ENCODE measurements at regions not wholly inside any gene's neighbourhood (a gene's known extent, or its start where the extent isn't known, plus 50 kb on each side); places are given as distances from the start of the nearest gene placed in this dataset.
A peak's percentile ranks its signal among the peaks of the same experiment; 100 is the strongest.
"Not testable (repeated sequence)": the region's sequence is repeated elsewhere in the genome, so short reads cannot be mapped to it uniquely, and the experiment has no call there.

- peaks cover 45% of the 10 kb centered on the region for H3K27me3 Mint-ChIP-seq (ENCODE audit: low read depth)
- H3K9me3 Mint-ChIP-seq; intact Hi-C loops (cut with micrococcal nuclease); H3K4me1 Mint-ChIP-seq (ENCODE audit: low read depth); H3K4me3 Mint-ChIP-seq (ENCODE audit: low read depth); H3K27ac Mint-ChIP-seq; DNase-seq (ENCODE audit: low spot score); H3K36me3 Mint-ChIP-seq (ENCODE audit: low read depth): not testable (repeated sequence)
These were observed 1681.9 kb downstream of the SPATA31A7 start for GRCh38 chr9:62871765-62872164.

DNA sequence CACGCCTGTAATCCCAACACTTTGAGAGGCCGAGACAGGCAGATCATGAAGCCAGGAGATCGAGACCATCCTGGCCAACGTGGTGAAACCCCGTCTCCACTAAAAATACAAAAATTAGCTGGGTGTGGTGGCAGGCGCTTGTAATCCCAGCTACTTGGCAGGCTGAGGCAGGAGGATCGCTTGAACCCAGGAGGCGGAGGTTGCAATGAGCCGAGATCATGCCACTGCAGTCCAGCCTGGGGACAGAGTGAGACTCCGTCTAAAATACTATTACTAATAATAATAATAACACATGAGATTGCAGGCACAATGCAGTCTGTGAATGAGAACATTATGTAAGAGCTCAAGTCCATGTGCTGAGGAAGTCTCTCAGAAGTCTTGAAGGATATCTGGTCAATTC, 1684.4 kb downstream of the SPATA31A7 start:
- DNase-seq (ENCODE audit: low spot score); intact Hi-C loops (cut with micrococcal nuclease); H3K4me3 Mint-ChIP-seq (ENCODE audit: low read depth); H3K27ac Mint-ChIP-seq; H3K36me3 Mint-ChIP-seq (ENCODE audit: low read depth); H3K4me1 Mint-ChIP-seq (ENCODE audit: low read depth); H3K9me3 Mint-ChIP-seq: not testable (repeated sequence)
- peaks cover 37% of the 10 kb centered on the region for H3K27me3 Mint-ChIP-seq (ENCODE audit: low read depth)

GRCh38 chr9:62874745-62875599, 1685.1 kb downstream of the SPATA31A7 start:
- peaks cover 36% of the 10 kb centered on the region for H3K27me3 Mint-ChIP-seq (ENCODE audit: low read depth)
- DNase-seq (ENCODE audit: low spot score); H3K4me1 Mint-ChIP-seq (ENCODE audit: low read depth); H3K27ac Mint-ChIP-seq; H3K4me3 Mint-ChIP-seq (ENCODE audit: low read depth); intact Hi-C loops (cut with micrococcal nuclease); H3K9me3 Mint-ChIP-seq; H3K36me3 Mint-ChIP-seq (ENCODE audit: low read depth): not testable (repeated sequence)

DNA sequence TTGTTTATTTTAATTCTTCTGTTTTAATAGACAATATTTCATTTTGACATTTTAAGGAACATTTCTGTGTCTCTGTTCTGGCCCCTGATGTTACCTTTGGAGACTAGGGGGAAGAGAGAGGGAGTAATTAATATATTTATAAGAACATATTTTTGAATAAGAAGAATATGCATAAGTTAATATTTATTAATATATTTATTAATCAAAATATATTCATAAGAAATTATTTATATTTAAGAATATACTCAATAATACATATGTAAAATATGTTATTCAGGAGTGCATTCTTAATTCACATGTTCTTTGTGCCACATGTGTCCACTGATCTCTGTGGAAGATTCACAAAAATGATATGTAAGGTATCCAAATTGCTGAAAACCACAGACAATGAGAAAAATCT, 1687.7 kb downstream of the SPATA31A7 start:
- H3K4me3 Mint-ChIP-seq (ENCODE audit: low read depth); H3K9me3 Mint-ChIP-seq: not testable (repeated sequence)

GRCh38 chr9:62877987-62878386, 1688.2 kb downstream of the SPATA31A7 start:
- H3K4me3 Mint-ChIP-seq (ENCODE audit: low read depth); H3K9me3 Mint-ChIP-seq; DNase-seq (ENCODE audit: low spot score); H3K27ac Mint-ChIP-seq; intact Hi-C loops (cut with micrococcal nuclease); H3K36me3 Mint-ChIP-seq (ENCODE audit: low read depth); H3K4me1 Mint-ChIP-seq (ENCODE audit: low read depth): not testable (repeated sequence)
- H3K27me3 Mint-ChIP-seq (ENCODE audit: low read depth) = peaks cover 33% of the 10 kb centered on the region

More for the DNA sequence above, 1687.7 kb downstream of the SPATA31A7 start:
- DNase-seq (ENCODE audit: low spot score); intact Hi-C loops (cut with micrococcal nuclease); H3K4me1 Mint-ChIP-seq (ENCODE audit: low read depth); H3K27ac Mint-ChIP-seq; H3K36me3 Mint-ChIP-seq (ENCODE audit: low read depth): not testable (repeated sequence)
- H3K27me3 Mint-ChIP-seq (ENCODE audit: low read depth) = peaks cover 33% of the 10 kb centered on the region

GRCh38 chr9:62880453-62880852, 1690.6 kb downstream of the SPATA31A7 start:
- H3K4me3 Mint-ChIP-seq (ENCODE audit: low read depth); H3K27ac Mint-ChIP-seq; intact Hi-C loops (cut with micrococcal nuclease); H3K4me1 Mint-ChIP-seq (ENCODE audit: low read depth); H3K9me3 Mint-ChIP-seq; H3K36me3 Mint-ChIP-seq (ENCODE audit: low read depth); DNase-seq (ENCODE audit: low spot score): not testable (repeated sequence)
- H3K27me3 Mint-ChIP-seq (ENCODE audit: low read depth) = peaks cover 23% of the 10 kb centered on the region

- H3K36me3 Mint-ChIP-seq (ENCODE audit: low read depth); H3K4me1 Mint-ChIP-seq (ENCODE audit: low read depth); H3K4me3 Mint-ChIP-seq (ENCODE audit: low read depth); H3K9me3 Mint-ChIP-seq; H3K27ac Mint-ChIP-seq; intact Hi-C loops (cut with micrococcal nuclease); DNase-seq (ENCODE audit: low spot score): not testable (repeated sequence)
- peaks cover 23% of the 10 kb centered on the region for H3K27me3 Mint-ChIP-seq (ENCODE audit: low read depth)
These were observed 1691.1 kb downstream of the SPATA31A7 start for GRCh38 chr9:62880971-62881370.

DNA sequence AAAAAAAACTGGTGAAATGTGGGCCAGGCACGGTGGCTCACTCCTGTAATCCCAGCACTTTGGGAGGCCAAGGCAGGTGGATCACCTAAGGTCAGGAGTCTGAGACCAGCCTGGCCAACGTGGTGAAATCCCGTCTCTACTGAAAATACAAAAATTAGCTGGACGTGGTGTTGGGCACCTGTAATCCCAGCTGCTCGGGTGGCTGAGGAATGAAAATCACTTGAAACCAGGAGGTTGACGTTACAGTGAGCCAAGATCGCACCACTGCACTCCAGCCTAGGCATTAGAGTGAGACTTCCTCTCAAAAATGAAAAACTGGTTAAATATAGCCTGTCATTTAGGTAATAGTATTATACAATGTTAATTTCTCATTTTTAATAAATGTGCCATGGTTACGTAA, 1692.0 kb downstream of the SPATA31A7 start:
- H3K4me1 Mint-ChIP-seq (ENCODE audit: low read depth); DNase-seq (ENCODE audit: low spot score); H3K4me3 Mint-ChIP-seq (ENCODE audit: low read depth); H3K36me3 Mint-ChIP-seq (ENCODE audit: low read depth); H3K27ac Mint-ChIP-seq; intact Hi-C loops (cut with micrococcal nuclease); H3K9me3 Mint-ChIP-seq: not testable (repeated sequence)
- peaks cover 21% of the 10 kb centered on the region for H3K27me3 Mint-ChIP-seq (ENCODE audit: low read depth)

DNA sequence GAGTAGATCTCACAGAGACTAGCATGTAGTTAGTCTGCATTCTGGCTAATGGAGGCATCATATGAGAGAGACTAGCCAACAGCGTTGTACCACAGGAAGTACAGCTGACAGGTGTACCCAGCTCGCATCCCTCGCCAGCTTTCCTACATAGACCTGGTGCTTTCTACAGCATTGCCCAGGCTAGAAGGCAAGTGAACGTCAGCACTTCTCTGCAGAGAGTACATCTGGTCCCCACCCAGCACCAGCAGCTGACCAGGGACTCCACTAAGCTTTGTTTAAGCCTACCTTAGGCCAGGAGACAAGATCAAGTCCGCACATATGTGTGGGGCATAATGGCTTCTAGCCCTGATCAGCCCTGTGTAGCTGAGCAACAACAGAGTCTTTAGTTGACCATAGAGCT, 1692.9 kb downstream of the SPATA31A7 start:
- H3K27ac Mint-ChIP-seq; H3K4me1 Mint-ChIP-seq (ENCODE audit: low read depth); intact Hi-C loops (cut with micrococcal nuclease); H3K9me3 Mint-ChIP-seq; H3K36me3 Mint-ChIP-seq (ENCODE audit: low read depth); DNase-seq (ENCODE audit: low spot score); H3K4me3 Mint-ChIP-seq (ENCODE audit: low read depth): not testable (repeated sequence)
- peaks cover 20% of the 10 kb centered on the region for H3K27me3 Mint-ChIP-seq (ENCODE audit: low read depth)

DNA sequence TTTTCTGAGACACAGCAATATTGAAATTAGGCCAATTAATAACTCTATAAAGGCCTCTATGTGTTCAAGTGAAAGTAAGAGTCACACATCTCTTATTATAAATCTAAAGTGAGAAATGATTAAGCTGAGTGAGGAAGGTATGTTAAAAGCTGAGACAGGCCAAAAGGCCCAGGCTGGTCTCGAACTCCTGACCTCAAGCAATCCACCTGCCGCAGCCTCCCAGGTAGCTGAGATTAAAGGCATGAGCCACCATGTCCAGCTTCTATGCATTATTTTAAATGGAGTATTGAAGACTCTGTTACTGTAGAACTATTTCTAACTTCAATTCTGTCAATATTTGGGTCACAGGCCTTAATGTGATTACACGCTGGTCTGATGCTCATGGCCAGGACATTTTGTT, 1706.9 kb downstream of the SPATA31A7 start:
- intact Hi-C loops (cut with micrococcal nuclease); H3K36me3 Mint-ChIP-seq (ENCODE audit: low read depth); H3K9me3 Mint-ChIP-seq; H3K4me3 Mint-ChIP-seq (ENCODE audit: low read depth); H3K27ac Mint-ChIP-seq; DNase-seq (ENCODE audit: low spot score); H3K4me1 Mint-ChIP-seq (ENCODE audit: low read depth); H3K27me3 Mint-ChIP-seq (ENCODE audit: low read depth): not testable (repeated sequence)

GRCh38 chr9:62897411-62898225, 1707.8 kb downstream of the SPATA31A7 start:
- H3K27ac Mint-ChIP-seq; H3K36me3 Mint-ChIP-seq (ENCODE audit: low read depth); H3K27me3 Mint-ChIP-seq (ENCODE audit: low read depth); intact Hi-C loops (cut with micrococcal nuclease); H3K4me1 Mint-ChIP-seq (ENCODE audit: low read depth); H3K9me3 Mint-ChIP-seq: not testable (repeated sequence)
- H3K4me3 Mint-ChIP-seq (ENCODE audit: low read depth) = peak overlapping the region; percentile 63
- peak; percentile 36 for DNase-seq (ENCODE audit: low spot score)

- H3K27me3 Mint-ChIP-seq (ENCODE audit: low read depth); H3K4me3 Mint-ChIP-seq (ENCODE audit: low read depth); intact Hi-C loops (cut with micrococcal nuclease); H3K4me1 Mint-ChIP-seq (ENCODE audit: low read depth); H3K27ac Mint-ChIP-seq; DNase-seq (ENCODE audit: low spot score); H3K9me3 Mint-ChIP-seq; H3K36me3 Mint-ChIP-seq (ENCODE audit: low read depth): not testable (repeated sequence)
These were observed 1709.8 kb downstream of the SPATA31A7 start for GRCh38 chr9:62899666-62900065.

- H3K27ac Mint-ChIP-seq; DNase-seq (ENCODE audit: low spot score); H3K36me3 Mint-ChIP-seq (ENCODE audit: low read depth); H3K4me3 Mint-ChIP-seq (ENCODE audit: low read depth); H3K27me3 Mint-ChIP-seq (ENCODE audit: low read depth); H3K4me1 Mint-ChIP-seq (ENCODE audit: low read depth); H3K9me3 Mint-ChIP-seq; intact Hi-C loops (cut with micrococcal nuclease): not testable (repeated sequence)
These were observed 1714.2 kb downstream of the SPATA31A7 start for GRCh38 chr9:62904061-62904460.
